ENCODE measurements at regions not wholly inside any gene's neighbourhood (a gene's known extent, or its start where the extent isn't known, plus 50 kb on each side); places are given as distances from the start of the nearest gene placed in this dataset.
A peak's percentile ranks its signal among the peaks of the same experiment; 100 is the strongest.
"Not testable (repeated sequence)": the region's sequence is repeated elsewhere in the genome, so short reads cannot be mapped to it uniquely, and the experiment has no call there.

DNA sequence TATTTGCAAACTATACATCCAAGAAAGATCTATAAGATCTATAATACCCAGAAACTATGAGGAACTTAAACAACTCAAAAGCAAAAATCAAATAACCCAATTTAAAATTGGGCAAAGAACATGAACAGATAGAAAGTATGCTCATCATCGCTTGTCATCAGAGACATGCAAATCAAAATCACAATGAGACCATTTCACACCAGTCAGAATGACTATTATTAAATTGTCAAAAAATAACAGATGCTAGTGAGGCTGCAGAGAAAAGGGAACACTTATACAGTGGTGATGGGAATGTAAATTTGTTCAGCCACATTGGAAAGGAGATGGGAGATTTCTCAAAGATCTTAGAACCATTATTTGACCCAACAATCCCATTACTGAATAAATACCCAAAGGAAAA, 1451.7 kb upstream of the ADGRL3 start:
- TF ChIP-seq POLR2AphosphoS5 (IDR thresholded peaks at IDR 0.05) (no peak), EP300 (IDR thresholded peaks at IDR 0.05) (no peak), POLR2A (IDR thresholded peaks at IDR 0.05) (no peak)
- no peak for DNase-seq
- Histone ChIP-seq H3K36me3 (no peaks in the 10 kb centered on the region), H3K4me3 (no peak overlapping the region), H3K9me3 (peaks cover 0 to 6% (median 2%) of the 10 kb centered on the region in 4 donors), H3K27me3 (no peaks in the 10 kb centered on the region), H3K4me1 (no peaks in the 10 kb centered on the region), H3K27ac (no peak overlapping the region)
- 86 to 100% (median 93%) methylated on average over 1 of the region's 1 CpG for WGBS, 5 donors
- intact Hi-C loops (cut with DNase I; ENCODE audit: low total_unique reads) = no loop called here

DNA sequence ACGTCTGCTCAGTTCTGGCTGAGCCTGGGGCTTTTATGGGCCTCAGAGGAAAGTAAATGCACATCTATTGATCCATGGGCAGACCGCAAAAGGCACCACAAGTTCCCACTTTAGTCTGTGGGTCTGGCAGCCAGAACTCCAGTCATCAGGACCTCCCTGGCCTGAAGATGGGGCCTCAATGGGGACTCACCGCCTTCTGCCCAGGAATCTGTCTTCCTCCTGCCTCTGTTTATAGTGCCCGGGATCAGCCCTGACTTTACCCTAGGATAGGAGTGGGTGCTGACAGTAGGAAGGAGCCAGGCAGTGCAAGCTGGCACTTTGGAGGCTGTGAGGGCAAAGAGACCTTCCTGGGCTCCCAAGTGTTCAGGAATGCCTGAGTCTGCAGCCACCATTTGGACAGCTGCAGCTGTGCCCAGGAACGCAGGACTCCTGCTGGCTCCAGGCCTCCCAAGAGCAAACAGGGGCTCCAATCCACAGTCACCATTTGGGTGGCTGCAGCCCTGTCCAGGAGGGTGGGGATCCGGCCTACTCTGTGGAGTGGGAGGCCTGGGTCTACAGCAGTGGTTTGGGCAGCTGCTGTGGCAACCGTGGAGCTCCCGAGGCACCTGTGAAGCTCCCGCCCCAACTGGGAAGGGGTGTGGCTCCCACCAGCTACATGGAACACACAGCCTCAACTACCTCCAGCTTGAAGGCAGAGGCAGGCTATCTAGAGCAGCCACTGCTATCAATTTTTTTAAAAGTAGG, 1440.9 kb upstream of the ADGRL3 start:
- intact Hi-C loops (cut with DNase I; ENCODE audit: low total_unique reads) = no loop called here
- Histone ChIP-seq H3K9me3 (peaks cover 0 to 9% (median 6%) of the 10 kb centered on the region in 4 donors), H3K27ac (no peak overlapping the region), H3K4me1 (no peaks in the 10 kb centered on the region), H3K36me3 (no peaks in the 10 kb centered on the region), H3K4me3 (no peak overlapping the region), H3K27me3 (no peaks in the 10 kb centered on the region)
- TF ChIP-seq POLR2AphosphoS5 (IDR thresholded peaks at IDR 0.05) (no peak), POLR2A (IDR thresholded peaks at IDR 0.05) (no peak)
- no peak for DNase-seq
- 83 to 90% (median 88%) methylated on average over 5 to 9 of the region's 9 CpGs for WGBS, 5 donors

DNA sequence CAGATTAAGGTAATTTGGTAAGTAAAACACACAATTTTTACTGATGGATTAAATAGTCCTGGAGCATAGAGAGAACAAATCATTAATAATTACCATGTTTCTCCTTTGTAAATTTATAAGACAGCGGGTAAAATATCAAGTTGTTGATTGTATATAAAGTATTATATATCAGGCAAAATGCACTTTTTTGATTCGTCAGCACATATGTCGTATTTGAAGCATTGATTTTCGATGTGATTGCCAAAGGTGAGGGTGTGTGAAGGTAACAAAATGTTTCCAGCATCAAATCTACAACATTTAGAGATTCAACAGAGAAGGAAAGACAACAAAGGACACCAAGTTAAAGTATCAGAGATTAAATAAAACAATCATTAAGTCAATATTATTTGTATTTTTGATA, 1437.8 kb upstream of the ADGRL3 start:
- no peak for DNase-seq
- Histone ChIP-seq H3K9me3 (peaks cover 0 to 9% (median 6%) of the 10 kb centered on the region in 4 donors), H3K27ac (no peak overlapping the region), H3K4me1 (no peaks in the 10 kb centered on the region), H3K27me3 (no peaks in the 10 kb centered on the region), H3K36me3 (no peaks in the 10 kb centered on the region), H3K4me3 (no peak overlapping the region)
- intact Hi-C loops (cut with DNase I; ENCODE audit: low total_unique reads) = no loop called here
- TF ChIP-seq POLR2AphosphoS5 (IDR thresholded peaks at IDR 0.05) (no peak), EP300 (IDR thresholded peaks at IDR 0.05) (no peak), POLR2A (IDR thresholded peaks at IDR 0.05) (no peak)
- TF ChIP-seq, protein P1, sequence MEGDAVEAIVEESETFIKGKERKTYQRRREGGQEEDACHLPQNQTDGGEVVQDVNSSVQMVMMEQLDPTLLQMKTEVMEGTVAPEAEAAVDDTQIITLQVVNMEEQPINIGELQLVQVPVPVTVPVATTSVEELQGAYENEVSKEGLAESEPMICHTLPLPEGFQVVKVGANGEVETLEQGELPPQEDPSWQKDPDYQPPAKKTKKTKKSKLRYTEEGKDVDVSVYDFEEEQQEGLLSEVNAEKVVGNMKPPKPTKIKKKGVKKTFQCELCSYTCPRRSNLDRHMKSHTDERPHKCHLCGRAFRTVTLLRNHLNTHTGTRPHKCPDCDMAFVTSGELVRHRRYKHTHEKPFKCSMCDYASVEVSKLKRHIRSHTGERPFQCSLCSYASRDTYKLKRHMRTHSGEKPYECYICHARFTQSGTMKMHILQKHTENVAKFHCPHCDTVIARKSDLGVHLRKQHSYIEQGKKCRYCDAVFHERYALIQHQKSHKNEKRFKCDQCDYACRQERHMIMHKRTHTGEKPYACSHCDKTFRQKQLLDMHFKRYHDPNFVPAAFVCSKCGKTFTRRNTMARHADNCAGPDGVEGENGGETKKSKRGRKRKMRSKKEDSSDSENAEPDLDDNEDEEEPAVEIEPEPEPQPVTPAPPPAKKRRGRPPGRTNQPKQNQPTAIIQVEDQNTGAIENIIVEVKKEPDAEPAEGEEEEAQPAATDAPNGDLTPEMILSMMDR (IDR thresholded peaks at IDR 0.05) = no peak
- WGBS, 5 donors = 80 to 86% (median 83%) methylated on average over 4 of the region's 4 CpGs

DNA sequence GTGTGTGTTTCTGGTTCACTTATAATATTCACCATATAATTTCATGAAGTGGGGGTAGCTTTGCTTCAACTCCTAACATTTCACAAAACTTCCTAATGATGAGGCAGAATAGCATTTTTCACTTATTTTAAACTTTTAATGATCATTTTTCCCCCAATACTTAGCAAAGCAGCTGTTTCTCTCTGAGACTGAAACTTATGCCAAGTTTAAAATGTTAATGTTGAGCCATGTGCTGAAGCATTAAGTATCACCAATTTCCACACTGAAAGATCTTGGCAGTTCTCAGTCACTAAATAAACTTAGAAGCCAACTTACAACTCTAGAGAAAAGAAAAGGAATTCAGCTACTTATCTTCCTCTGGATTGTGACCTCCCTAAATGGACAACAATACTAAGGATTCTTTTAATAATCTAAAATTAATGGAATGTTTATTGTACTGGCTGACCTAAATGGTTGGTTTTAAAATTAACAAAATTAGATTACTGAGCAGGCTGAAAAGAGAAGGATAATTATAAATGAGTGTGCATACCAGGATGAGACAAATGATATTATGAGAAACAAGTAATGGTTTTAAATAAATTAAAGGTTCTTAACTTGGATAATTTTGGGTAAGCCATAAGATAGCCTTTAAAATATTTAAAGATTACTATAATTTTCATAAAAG, 1429.4 kb upstream of the ADGRL3 start:
- TF ChIP-seq, protein P1 (IDR thresholded peaks at IDR 0.05) = no peak
- TF ChIP-seq POLR2AphosphoS5 (IDR thresholded peaks at IDR 0.05) (no peak), POLR2A (IDR thresholded peaks at IDR 0.05) (no peak), EP300 (IDR thresholded peaks at IDR 0.05) (no peak)
- Histone ChIP-seq H3K4me1 (no peaks in the 10 kb centered on the region), H3K27me3 (no peaks in the 10 kb centered on the region), H3K27ac (no peak overlapping the region), H3K9me3 (no peaks in the 10 kb centered on the region), H3K36me3 (no peaks in the 10 kb centered on the region), H3K4me3 (no peak overlapping the region)
- peak in 1 of 2 donors; percentile 27 for DNase-seq
- intact Hi-C loops (cut with DNase I; ENCODE audit: low total_unique reads) = no loop called here

DNA sequence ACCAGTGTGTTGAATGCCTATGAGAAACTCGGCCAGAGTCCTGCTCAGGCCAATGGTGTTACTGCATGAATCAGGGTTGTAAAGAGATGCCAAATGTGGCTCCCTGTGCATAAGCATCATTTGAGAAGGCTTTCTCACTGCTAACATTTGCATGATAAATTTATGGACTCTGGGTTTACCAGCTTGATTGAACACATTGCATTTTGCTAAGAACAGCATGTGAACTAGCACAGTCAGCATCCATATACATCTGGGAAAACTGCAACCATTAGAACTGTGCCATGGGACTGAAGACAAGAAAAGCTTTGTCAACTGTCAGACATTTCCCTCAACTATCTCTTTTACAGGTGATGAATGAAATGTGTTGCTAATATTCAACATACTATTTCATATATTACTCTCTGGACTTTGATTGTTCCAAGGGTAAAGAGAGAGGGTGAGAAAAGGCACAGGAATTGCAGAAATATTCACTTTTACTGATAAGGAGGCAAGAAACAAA, 1427.4 kb upstream of the ADGRL3 start:
- Histone ChIP-seq H3K4me3 (no peak overlapping the region), H3K4me1 (no peaks in the 10 kb centered on the region), H3K27me3 (no peaks in the 10 kb centered on the region), H3K36me3 (no peaks in the 10 kb centered on the region), H3K9me3 (no peaks in the 10 kb centered on the region), H3K27ac (no peak overlapping the region)
- intact Hi-C loops (cut with DNase I; ENCODE audit: low total_unique reads) = no loop called here
- DNase-seq = peak in 1 of 2 donors; percentile 5
- WGBS, 5 donors = 68 to 84% (median 79%) methylated on average over 1 of the region's 1 CpG
- TF ChIP-seq POLR2A (IDR thresholded peaks at IDR 0.05) (no peak), EP300 (IDR thresholded peaks at IDR 0.05) (no peak), POLR2AphosphoS5 (IDR thresholded peaks at IDR 0.05) (no peak)
- TF ChIP-seq, protein P1 (IDR thresholded peaks at IDR 0.05) = no peak

DNA sequence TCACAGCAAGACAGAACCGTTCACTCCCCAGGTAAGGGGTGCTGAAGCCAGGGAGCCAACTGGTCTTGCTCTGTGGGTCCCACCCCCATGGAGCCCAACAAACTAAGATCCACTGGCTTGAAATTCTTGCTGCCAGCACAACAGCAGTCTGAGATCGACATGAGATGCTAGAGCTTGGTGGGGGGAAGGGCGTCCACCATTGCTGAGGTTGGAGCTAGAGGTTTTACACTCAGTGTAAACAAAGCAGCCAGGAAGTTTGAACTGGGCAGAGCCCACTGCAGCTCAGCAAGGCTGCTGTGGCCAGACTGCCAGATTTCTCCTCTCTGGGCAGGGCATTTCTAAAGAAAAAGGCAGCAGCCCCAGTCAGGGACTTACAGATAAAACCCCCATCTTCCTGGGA, 1419.9 kb upstream of the ADGRL3 start:
- 68 to 75% (median 70%) methylated on average over 2 to 3 of the region's 3 CpGs for WGBS, 5 donors
- H3K27me3 ChIP-seq; H3K4me3 ChIP-seq; H3K4me1 ChIP-seq; H3K9me3 ChIP-seq; H3K36me3 ChIP-seq; DNase-seq; intact Hi-C loops (cut with DNase I; ENCODE audit: low total_unique reads); H3K27ac ChIP-seq: not testable (repeated sequence)
